SH-SY5Y (cell line): ENCODE measurements at regions not wholly inside any gene's neighbourhood (a gene's known extent, or its start where the extent isn't known, plus 50 kb on each side); places are given as distances from the start of the nearest gene placed in this dataset.

Experiments used
- GATA2 ChIP-seq: IDR thresholded peaks from 2 replicates; pipeline ENCODE4 v1.6.1; 2011; ENCODE audit warnings: mild to moderate bottlenecking, low read depth, low read length
- GATA3 ChIP-seq: IDR thresholded peaks from 2 replicates; pipeline ENCODE4 v1.6.1; 2011; ENCODE audit warnings: low read depth, mild to moderate bottlenecking, low read length, moderate library complexity

DNA sequence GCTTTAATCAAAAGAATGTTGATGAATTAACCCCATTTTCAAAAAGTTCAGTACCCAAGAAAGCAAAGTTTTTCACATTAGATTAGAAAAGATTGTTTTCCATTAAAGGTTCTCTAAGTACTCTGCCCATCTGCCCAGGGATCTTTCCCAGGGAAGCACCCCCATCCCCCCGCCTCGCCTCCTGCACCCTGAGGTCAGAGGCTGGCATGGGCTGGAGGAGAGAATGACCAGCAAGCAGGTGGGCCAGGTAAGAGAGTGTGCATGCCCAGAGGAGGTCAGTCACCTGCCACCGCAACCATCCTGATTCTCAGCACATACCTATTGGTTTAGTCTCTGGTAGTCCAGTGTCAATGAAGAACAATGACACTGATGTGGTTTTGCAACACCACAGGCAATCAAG is 279.4 kb upstream of the ZNF507 start:
- TF ChIP-seq GATA2 (no peak), GATA3 (no peak)
